Activated naive CD4-positive, alpha-beta T cell treated with anti-CD3 and anti-CD28 coated beads for 36 hours (primary cell): ENCODE measurements at regions not wholly inside any gene's neighbourhood (a gene's known extent, or its start where the extent isn't known, plus 50 kb on each side); places are given as distances from the start of the nearest gene placed in this dataset.

Source experiments
- CTCF ChIA-PET: fragments of 350-600 bp; sonication (Branson Sonifier 250); formaldehyde crosslinking; loops from one replicate; lab custom pipeline; 2021; ENCODE audit warnings: antibody characterized with exemption; lab: Charles Lee
- DNase-seq: peaks from one replicate; pipeline ENCODE4 v3.0.0-alpha.2; 2020
- H3K27ac Mint-ChIP-seq: one replicate; pipeline ENCODE4 v1.8.0; 2021; ENCODE audit warnings: mild to moderate bottlenecking, mixed read lengths
- H3K27me3 Mint-ChIP-seq: one replicate; pipeline ENCODE4 v1.8.0; 2021; ENCODE audit warnings: low read depth, mixed read lengths
- H3K36me3 Mint-ChIP-seq: one replicate; pipeline ENCODE4 v1.8.0; 2021; ENCODE audit warnings: low read depth, mixed read lengths
- H3K4me1 Mint-ChIP-seq: one replicate; pipeline ENCODE4 v1.8.0; 2021; ENCODE audit warnings: low read depth, mixed read lengths
- H3K4me3 Mint-ChIP-seq: one replicate; pipeline ENCODE4 v1.8.0; 2021; ENCODE audit warnings: mild to moderate bottlenecking, moderate library complexity, mixed read lengths
- H3K9me3 Mint-ChIP-seq: one replicate; pipeline ENCODE4 v1.8.0; 2021; ENCODE audit warnings: mixed read lengths
- intact Hi-C: fragments of 100-400 bp; cut with micrococcal nuclease; formaldehyde crosslinking; loops from one replicate; pipeline ENCODE4 v1.15.1; 2023

- intact Hi-C loops: no loop called here
- CTCF ChIA-PET: no interaction called here
- no peaks in the 10 kb centered on the region for H3K27me3 Mint-ChIP-seq
These were observed 745.9 kb downstream of the TBC1D32 start for GRCh38 chr6:120588424-120588823.

GRCh38 chr6:120587381-120587780 is 746.9 kb downstream of the TBC1D32 start:
- Mint-ChIP-seq H3K9me3 (peaks cover 6% of the 10 kb centered on the region), H3K4me3 (no peak overlapping the region), H3K36me3 (no peaks in the 10 kb centered on the region), H3K27me3 (no peaks in the 10 kb centered on the region), H3K27ac (no peak overlapping the region), H3K4me1 (no peaks in the 10 kb centered on the region)
- DNase-seq: no peak
- intact Hi-C loops: no loop called here
- CTCF ChIA-PET: no interaction called here

More at GRCh38 chr6:120588424-120588823, 745.9 kb downstream of the TBC1D32 start:
- no peaks in the 10 kb centered on the region for H3K4me1 Mint-ChIP-seq
- H3K36me3 Mint-ChIP-seq: no peaks in the 10 kb centered on the region
- DNase-seq: no peak
- no peak overlapping the region for H3K4me3 Mint-ChIP-seq
- H3K27ac Mint-ChIP-seq: no peak overlapping the region
- no peaks in the 10 kb centered on the region for H3K9me3 Mint-ChIP-seq

GRCh38 chr6:120584111-120584760 is 750.0 kb downstream of the TBC1D32 start:
- Mint-ChIP-seq H3K4me1 (no peaks in the 10 kb centered on the region), H3K27me3 (no peaks in the 10 kb centered on the region), H3K27ac (no peak overlapping the region), H3K9me3 (peaks cover 7% of the 10 kb centered on the region), H3K4me3 (no peak overlapping the region), H3K36me3 (no peaks in the 10 kb centered on the region)
- intact Hi-C loops: no loop called here
- no peak for DNase-seq
- CTCF ChIA-PET: no interaction called here

GRCh38 chr6:120576061-120576460 is 758.2 kb downstream of the TBC1D32 start:
- Mint-ChIP-seq H3K4me3 (no peak overlapping the region), H3K27ac (no peak overlapping the region)

GRCh38 chr6:120569714-120570113 is 764.6 kb downstream of the TBC1D32 start:
- Mint-ChIP-seq H3K36me3 (no peaks in the 10 kb centered on the region), H3K27me3 (no peaks in the 10 kb centered on the region), H3K4me3 (no peak overlapping the region), H3K9me3 (peaks cover 7% of the 10 kb centered on the region), H3K27ac (no peak overlapping the region), H3K4me1 (no peaks in the 10 kb centered on the region)
- CTCF ChIA-PET: no interaction called here
- no peak for DNase-seq
- intact Hi-C loops: no loop called here

More at GRCh38 chr6:120576061-120576460, 758.2 kb downstream of the TBC1D32 start:
- Mint-ChIP-seq H3K27me3 (no peaks in the 10 kb centered on the region), H3K4me1 (no peaks in the 10 kb centered on the region), H3K36me3 (no peaks in the 10 kb centered on the region), H3K9me3 (peaks cover 2% of the 10 kb centered on the region)
- intact Hi-C loops: no loop called here
- no peak for DNase-seq
- CTCF ChIA-PET: no interaction called here

- Mint-ChIP-seq H3K4me1 (no peaks in the 10 kb centered on the region), H3K9me3 (peaks cover 11% of the 10 kb centered on the region), H3K4me3 (no peak overlapping the region), H3K27ac (no peak overlapping the region), H3K36me3 (no peaks in the 10 kb centered on the region), H3K27me3 (no peaks in the 10 kb centered on the region)
- intact Hi-C loops: no loop called here
- CTCF ChIA-PET: no interaction called here
- DNase-seq: no peak
These were observed 769.5 kb downstream of the TBC1D32 start for GRCh38 chr6:120564779-120565178.

- H3K27ac Mint-ChIP-seq: no peak overlapping the region
- intact Hi-C loops: no loop called here
- no peak overlapping the region for H3K4me3 Mint-ChIP-seq
- H3K9me3 Mint-ChIP-seq: peaks cover 2% of the 10 kb centered on the region
- H3K27me3 Mint-ChIP-seq: no peaks in the 10 kb centered on the region
- H3K36me3 Mint-ChIP-seq: no peaks in the 10 kb centered on the region
- CTCF ChIA-PET: no interaction called here
- H3K4me1 Mint-ChIP-seq: no peaks in the 10 kb centered on the region
- DNase-seq: no peak
These were observed 776.0 kb downstream of the TBC1D32 start for GRCh38 chr6:120558294-120558693.

- CTCF ChIA-PET: no interaction called here
- no peaks in the 10 kb centered on the region for H3K36me3 Mint-ChIP-seq
- H3K4me3 Mint-ChIP-seq: no peak overlapping the region
- H3K27ac Mint-ChIP-seq: no peak overlapping the region
- no peak for DNase-seq
- H3K9me3 Mint-ChIP-seq: peaks cover 2% of the 10 kb centered on the region
- intact Hi-C loops: no loop called here
- H3K27me3 Mint-ChIP-seq: no peaks in the 10 kb centered on the region
- no peaks in the 10 kb centered on the region for H3K4me1 Mint-ChIP-seq
These were observed 776.7 kb downstream of the TBC1D32 start for GRCh38 chr6:120557554-120557953.

GRCh38 chr6:120556491-120556890 is 777.8 kb downstream of the TBC1D32 start:
- DNase-seq: no peak
- Mint-ChIP-seq H3K27ac (no peak overlapping the region), H3K4me1 (no peaks in the 10 kb centered on the region), H3K4me3 (no peak overlapping the region), H3K27me3 (no peaks in the 10 kb centered on the region), H3K36me3 (no peaks in the 10 kb centered on the region), H3K9me3 (peaks cover 2% of the 10 kb centered on the region)
- intact Hi-C loops: no loop called here
- CTCF ChIA-PET: no interaction called here

- Mint-ChIP-seq H3K27ac (no peak overlapping the region), H3K4me3 (no peak overlapping the region), H3K9me3 (no peaks in the 10 kb centered on the region), H3K36me3 (no peaks in the 10 kb centered on the region), H3K27me3 (no peaks in the 10 kb centered on the region), H3K4me1 (no peaks in the 10 kb centered on the region)
- intact Hi-C loops: no loop called here
- CTCF ChIA-PET: no interaction called here
- DNase-seq: no peak
These were observed 780.9 kb downstream of the TBC1D32 start for GRCh38 chr6:120553353-120553752.

- Mint-ChIP-seq H3K36me3 (no peaks in the 10 kb centered on the region), H3K27ac (no peak overlapping the region), H3K4me3 (no peak overlapping the region), H3K4me1 (no peaks in the 10 kb centered on the region), H3K9me3 (no peaks in the 10 kb centered on the region), H3K27me3 (no peaks in the 10 kb centered on the region)
- intact Hi-C loops: no loop called here
- DNase-seq: no peak
- CTCF ChIA-PET: no interaction called here
These were observed 788.9 kb downstream of the TBC1D32 start for GRCh38 chr6:120545353-120545752.

- DNase-seq: no peak
- CTCF ChIA-PET: no interaction called here
- H3K9me3 Mint-ChIP-seq: peaks cover 6% of the 10 kb centered on the region
- H3K4me3 Mint-ChIP-seq: no peak overlapping the region
- no peaks in the 10 kb centered on the region for H3K36me3 Mint-ChIP-seq
- H3K27me3 Mint-ChIP-seq: no peaks in the 10 kb centered on the region
- no peaks in the 10 kb centered on the region for H3K4me1 Mint-ChIP-seq
- intact Hi-C loops: no loop called here
- H3K27ac Mint-ChIP-seq: no peak overlapping the region
These were observed 799.3 kb downstream of the TBC1D32 start for GRCh38 chr6:120534954-120535353.

- no peak for DNase-seq
- Mint-ChIP-seq H3K4me3 (no peak overlapping the region), H3K4me1 (no peaks in the 10 kb centered on the region), H3K9me3 (no peaks in the 10 kb centered on the region), H3K27ac (no peak overlapping the region), H3K27me3 (no peaks in the 10 kb centered on the region), H3K36me3 (no peaks in the 10 kb centered on the region)
- CTCF ChIA-PET: no interaction called here
- intact Hi-C loops: no loop called here
These were observed 807.7 kb downstream of the TBC1D32 start for GRCh38 chr6:120526576-120526975.
